Choroid plexus epithelial cell (primary cell): ENCODE measurements at regions not wholly inside any gene's neighbourhood (a gene's known extent, or its start where the extent isn't known, plus 50 kb on each side); places are given as distances from the start of the nearest gene placed in this dataset.

ENCODE experiments used
- DNase-seq: peaks from one replicate; pipeline ENCODE4 v3.0.0-alpha.2; 2010; ENCODE audit warnings: low read depth
- H3K4me3 ChIP-seq: 2 replicates; pipeline ENCODE4 v1.5.1; 2011; ENCODE audit warnings: low read depth, mild to moderate bottlenecking, control low read depth, low read length, moderate library complexity
- TF ChIP-seq, protein P1 (sequence below): conservative IDR thresholded peaks from 2 replicates; pipeline ENCODE4 v1.5.1; 2011; ENCODE audit warnings: low read depth, mild to moderate bottlenecking, control low read depth, inconsistent platforms, low read length, moderate library complexity

DNA sequence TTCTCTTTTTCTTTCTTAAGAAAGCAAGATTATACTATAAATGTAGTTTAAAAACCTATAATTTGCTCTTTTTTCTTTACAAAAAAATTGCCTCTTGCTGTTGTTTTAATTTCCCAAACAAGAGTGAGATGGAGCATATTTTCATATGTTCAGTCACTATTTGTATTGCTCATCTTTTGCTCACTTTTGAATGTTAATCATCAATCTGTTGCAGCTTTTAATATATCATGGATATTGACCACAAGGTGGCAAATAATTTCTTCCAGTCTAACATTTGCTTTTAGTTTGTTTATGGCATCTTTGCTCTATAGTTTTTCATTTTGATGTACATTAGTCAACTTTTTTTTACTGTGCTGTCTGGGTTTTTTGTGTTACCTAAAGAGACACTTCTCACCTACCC is 112.6 kb upstream of the THRB start:
- H3K4me3 ChIP-seq, result no peak overlapping the region
- TF ChIP-seq, protein P1, sequence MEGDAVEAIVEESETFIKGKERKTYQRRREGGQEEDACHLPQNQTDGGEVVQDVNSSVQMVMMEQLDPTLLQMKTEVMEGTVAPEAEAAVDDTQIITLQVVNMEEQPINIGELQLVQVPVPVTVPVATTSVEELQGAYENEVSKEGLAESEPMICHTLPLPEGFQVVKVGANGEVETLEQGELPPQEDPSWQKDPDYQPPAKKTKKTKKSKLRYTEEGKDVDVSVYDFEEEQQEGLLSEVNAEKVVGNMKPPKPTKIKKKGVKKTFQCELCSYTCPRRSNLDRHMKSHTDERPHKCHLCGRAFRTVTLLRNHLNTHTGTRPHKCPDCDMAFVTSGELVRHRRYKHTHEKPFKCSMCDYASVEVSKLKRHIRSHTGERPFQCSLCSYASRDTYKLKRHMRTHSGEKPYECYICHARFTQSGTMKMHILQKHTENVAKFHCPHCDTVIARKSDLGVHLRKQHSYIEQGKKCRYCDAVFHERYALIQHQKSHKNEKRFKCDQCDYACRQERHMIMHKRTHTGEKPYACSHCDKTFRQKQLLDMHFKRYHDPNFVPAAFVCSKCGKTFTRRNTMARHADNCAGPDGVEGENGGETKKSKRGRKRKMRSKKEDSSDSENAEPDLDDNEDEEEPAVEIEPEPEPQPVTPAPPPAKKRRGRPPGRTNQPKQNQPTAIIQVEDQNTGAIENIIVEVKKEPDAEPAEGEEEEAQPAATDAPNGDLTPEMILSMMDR, result no peak
- no peak for DNase-seq

DNA sequence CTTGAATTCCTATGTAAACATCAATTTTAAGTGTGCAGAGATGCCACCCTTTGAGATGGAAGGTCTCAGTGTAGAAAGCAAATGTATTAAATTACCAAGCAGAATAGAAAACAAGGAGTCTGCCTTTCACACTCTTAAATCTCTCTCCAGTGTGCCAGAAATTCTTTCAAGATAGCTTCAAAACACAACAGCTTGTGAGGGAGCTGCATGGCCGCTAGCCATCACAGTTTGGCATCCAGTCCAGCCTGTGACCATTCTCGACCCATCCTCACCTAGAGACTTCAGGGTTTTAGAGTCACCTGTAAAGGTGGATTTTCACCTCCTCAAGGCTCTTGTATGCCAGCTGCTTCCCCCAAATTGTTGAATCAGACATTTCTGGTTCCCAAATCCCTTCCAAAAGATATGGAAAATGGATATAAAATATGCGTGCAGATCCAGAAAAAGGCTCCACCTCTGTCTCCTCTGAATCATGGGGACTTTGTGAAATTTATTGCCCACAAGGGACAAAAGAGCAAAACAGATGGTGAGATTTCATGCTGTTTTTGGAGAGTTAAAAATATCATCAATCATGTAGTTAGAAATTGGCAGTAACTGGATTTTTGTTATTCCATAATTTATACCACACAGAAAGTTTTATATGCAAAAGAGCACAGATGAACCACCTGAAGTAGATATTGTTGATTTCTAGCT is 114.2 kb upstream of the THRB start:
- TF ChIP-seq, protein P1, result no peak
- no peak for DNase-seq
- H3K4me3 ChIP-seq, result no peak overlapping the region

DNA sequence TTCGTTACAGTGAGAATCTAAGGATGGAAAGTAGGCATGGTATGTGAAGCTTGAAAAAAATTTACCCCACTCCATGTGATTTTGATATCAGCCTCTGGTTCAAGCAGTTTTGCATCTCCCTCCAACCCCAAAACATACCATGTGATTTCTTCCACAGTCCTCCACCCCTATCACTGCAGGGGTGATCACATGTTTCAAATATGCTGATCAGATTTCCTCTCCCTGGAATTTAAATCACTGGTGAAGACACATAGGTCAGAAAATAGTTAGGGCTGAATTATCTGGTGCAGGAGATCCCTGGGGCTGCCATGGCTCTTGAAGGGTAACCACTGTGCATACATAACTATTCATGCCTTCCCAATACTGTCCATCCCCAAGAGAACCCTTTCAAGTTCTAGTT is 119.7 kb upstream of the THRB start:
- H3K4me3 ChIP-seq, result no peak overlapping the region
- TF ChIP-seq, protein P1, result no peak

DNA sequence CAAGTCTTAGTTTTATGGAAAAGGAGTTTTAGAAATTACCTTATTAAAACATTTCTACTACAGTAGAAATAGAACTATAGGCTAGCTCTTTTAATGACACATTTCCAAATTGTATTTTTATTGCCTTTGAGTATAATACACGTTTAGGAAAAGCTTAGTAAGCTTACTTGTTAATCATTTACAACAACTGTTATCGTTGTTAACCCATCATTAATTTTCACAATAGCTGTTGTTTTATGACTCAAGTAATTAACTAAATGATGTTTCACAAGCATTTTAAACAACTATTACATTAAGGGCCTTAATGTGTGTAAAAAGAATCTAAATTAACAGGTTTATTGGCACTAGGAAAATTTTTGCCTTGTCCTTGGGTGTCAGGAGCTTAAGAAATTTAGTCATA is 120.5 kb upstream of the THRB start:
- TF ChIP-seq, protein P1, result no peak
- no peak for DNase-seq
- H3K4me3 ChIP-seq, result no peak overlapping the region

More for the DNA sequence above, 119.7 kb upstream of the THRB start:
- DNase-seq, result peak; percentile 23

DNA sequence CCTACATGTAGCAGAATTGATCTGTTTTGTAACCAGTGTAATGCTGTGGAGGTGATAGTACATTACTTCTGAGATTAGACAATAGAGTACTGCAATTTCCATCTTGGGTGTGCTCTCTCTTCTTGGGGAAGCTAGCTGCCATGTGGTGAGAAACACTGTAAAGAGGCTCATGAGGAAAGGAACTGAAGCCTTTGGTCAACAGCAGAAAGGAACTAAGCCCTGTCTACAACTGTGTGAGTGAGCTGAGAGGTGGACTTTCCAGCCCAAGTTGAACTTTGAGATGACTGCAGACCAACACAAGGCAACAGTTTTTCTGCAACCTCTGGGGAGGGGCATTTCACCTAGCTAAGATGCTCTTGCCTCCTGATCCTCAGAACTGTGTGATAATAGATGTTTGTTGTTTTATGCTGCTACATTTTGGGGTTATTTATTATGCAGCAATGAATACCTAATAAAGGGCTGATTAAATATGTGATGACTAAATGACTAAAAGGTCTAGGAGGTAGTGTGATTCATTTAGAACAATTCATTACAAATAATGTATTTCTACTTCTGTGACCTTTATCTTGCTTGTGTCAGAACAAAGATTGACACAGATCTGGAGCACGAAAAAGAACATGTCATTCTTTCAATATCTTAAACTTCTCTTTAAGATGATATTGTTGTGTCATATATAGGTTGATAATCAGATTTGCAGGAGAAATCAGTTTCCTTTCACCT is 121.6 kb upstream of the THRB start:
- no peak for DNase-seq
- TF ChIP-seq, protein P1, result no peak
- no peak overlapping the region for H3K4me3 ChIP-seq

DNA sequence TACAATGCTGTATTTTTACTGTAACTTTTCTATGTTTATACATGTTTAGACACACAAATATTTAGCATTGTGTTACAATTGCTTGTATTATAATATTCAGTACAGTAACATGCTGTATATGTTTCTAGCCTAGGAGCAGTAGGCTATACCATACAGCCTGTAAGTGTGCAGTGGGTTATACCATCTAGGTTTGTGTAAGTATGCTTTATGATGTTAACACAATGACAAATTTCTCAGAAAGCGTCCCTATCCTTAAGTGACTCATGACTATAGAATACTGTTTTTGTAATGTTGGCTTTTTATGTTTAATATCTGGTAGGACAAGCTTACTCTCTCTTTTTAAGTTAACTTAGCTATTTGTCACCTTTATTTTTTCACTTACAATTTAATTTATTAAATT is 127.5 kb upstream of the THRB start:
- H3K4me3 ChIP-seq, result no peak overlapping the region
- TF ChIP-seq, protein P1, result no peak
- no peak for DNase-seq
